ENCODE measurements at regions not wholly inside any gene's neighbourhood (a gene's known extent, or its start where the extent isn't known, plus 50 kb on each side); places are given as distances from the start of the nearest gene placed in this dataset.
"Not testable (repeated sequence)": the region's sequence is repeated elsewhere in the genome, so short reads cannot be mapped to it uniquely, and the experiment has no call there.

DNA sequence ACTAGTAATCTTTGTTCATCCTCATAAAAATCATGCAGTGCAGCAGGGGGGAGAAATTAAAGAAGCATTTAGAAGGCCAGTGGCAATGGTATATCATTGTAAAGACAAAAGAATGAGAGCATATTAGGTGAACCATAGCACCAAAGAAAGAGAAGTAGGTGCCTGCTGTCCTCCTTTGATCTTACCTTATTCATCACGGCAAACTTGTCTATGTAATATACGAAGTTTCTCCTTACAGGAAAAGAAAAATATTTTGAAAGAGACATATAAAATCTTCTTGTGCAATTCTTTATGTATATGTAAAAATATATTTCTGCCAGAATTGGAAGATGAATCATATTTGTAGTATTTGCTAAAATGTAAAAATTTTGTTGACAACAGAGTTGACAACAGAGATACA is 411.3 kb upstream of the ARRDC3 start:
- Histone ChIP-seq H3K36me3 (ENCODE audit: insufficient read depth, low read length) (no peaks in the 10 kb centered on the region), H3K9ac (ENCODE audit: low read length) (no peak overlapping the region), H3K9me3 (ENCODE audit: low read length) (no peaks in the 10 kb centered on the region), H3K4me3 (ENCODE audit: low read depth in 1 of 2, low read length in 2 of 2) (no peak overlapping the region), H3K27ac (ENCODE audit: low read depth, low read length) (no peak overlapping the region), H3K4me1 (ENCODE audit: insufficient read depth, low read length) (no peaks in the 10 kb centered on the region), H3K27me3 (ENCODE audit: control insufficient read depth in 1 of 2, insufficient read depth in 2 of 2, low read length in 2 of 2) (no peaks in the 10 kb centered on the region)

GRCh38 chr5:91787718-91788117 is 404.6 kb upstream of the ARRDC3 start:
- Histone ChIP-seq H3K36me3 (ENCODE audit: insufficient read depth, low read length) (no peaks in the 10 kb centered on the region), H3K27me3 (ENCODE audit: control insufficient read depth in 1 of 2, insufficient read depth in 2 of 2, low read length in 2 of 2) (no peaks in the 10 kb centered on the region), H3K4me3 (ENCODE audit: low read depth in 1 of 2, low read length in 2 of 2) (no peak overlapping the region), H3K9ac (ENCODE audit: low read length) (no peak overlapping the region), H3K27ac (ENCODE audit: low read depth, low read length) (no peak overlapping the region), H3K9me3 (ENCODE audit: low read length) (no peaks in the 10 kb centered on the region), H3K4me1 (ENCODE audit: insufficient read depth, low read length) (no peaks in the 10 kb centered on the region)

DNA sequence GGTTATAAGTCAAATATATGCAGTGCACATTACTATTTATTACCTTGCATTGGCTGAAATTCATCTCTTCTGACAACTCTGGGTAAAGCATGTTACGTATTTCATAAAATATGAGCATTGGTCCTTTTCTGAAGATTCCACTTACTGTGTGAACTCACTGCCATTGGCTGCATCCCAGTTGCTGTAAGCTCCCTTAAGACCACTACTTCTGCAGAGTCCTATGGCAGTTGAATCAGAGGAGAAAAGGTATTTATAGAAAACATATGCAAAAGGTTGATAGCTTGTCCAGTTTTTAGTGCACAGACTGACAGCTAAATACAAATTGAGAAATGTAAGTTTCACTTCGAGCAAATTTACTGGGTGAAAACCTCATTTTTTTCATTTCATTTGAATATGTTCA is 394.6 kb upstream of the ARRDC3 start:
- no peaks in the 10 kb centered on the region for H3K27me3 ChIP-seq (ENCODE audit: control insufficient read depth in 1 of 2, insufficient read depth in 2 of 2, low read length in 2 of 2)
- no peak overlapping the region for H3K9ac ChIP-seq (ENCODE audit: low read length)
- no peaks in the 10 kb centered on the region for H3K36me3 ChIP-seq (ENCODE audit: insufficient read depth, low read length)
- H3K4me1 ChIP-seq (ENCODE audit: insufficient read depth, low read length), result no peaks in the 10 kb centered on the region
- H3K27ac ChIP-seq (ENCODE audit: low read depth, low read length), result no peak overlapping the region
- no peaks in the 10 kb centered on the region for H3K9me3 ChIP-seq (ENCODE audit: low read length)
- no peak overlapping the region for H3K4me3 ChIP-seq (ENCODE audit: low read depth in 1 of 2, low read length in 2 of 2)

DNA sequence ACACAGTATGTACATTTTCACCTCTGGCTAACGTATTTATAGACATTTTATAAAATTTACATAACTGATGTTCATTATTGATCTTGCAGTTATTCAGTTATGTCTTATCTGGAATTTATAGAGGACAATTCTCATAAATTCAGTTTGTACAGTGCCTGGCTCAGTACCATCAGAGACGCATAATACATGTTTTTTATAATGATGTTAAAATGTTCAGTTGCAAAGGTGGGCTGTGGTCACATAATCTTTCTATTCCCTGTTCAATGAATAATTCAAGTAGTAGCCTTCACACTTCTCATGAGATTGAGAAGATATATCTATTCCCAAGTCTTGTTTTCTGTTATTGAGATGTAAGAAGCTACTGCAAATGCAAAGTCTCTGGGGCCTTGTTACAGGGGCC is 393.1 kb upstream of the ARRDC3 start:
- H3K4me3 ChIP-seq (ENCODE audit: low read depth in 1 of 2, low read length in 2 of 2), result no peak overlapping the region
- H3K9ac ChIP-seq (ENCODE audit: low read length), result no peak overlapping the region
- H3K27ac ChIP-seq (ENCODE audit: low read depth, low read length), result no peak overlapping the region
- no peaks in the 10 kb centered on the region for H3K4me1 ChIP-seq (ENCODE audit: insufficient read depth, low read length)
- H3K36me3 ChIP-seq (ENCODE audit: insufficient read depth, low read length), result no peaks in the 10 kb centered on the region
- no peaks in the 10 kb centered on the region for H3K27me3 ChIP-seq (ENCODE audit: control insufficient read depth in 1 of 2, insufficient read depth in 2 of 2, low read length in 2 of 2)
- no peaks in the 10 kb centered on the region for H3K9me3 ChIP-seq (ENCODE audit: low read length)

GRCh38 chr5:91770400-91770799 is 387.3 kb upstream of the ARRDC3 start:
- no peak overlapping the region for H3K9ac ChIP-seq (ENCODE audit: low read length)
- H3K27me3 ChIP-seq (ENCODE audit: control insufficient read depth in 1 of 2, insufficient read depth in 2 of 2, low read length in 2 of 2), result no peaks in the 10 kb centered on the region
- no peak overlapping the region for H3K4me3 ChIP-seq (ENCODE audit: low read depth in 1 of 2, low read length in 2 of 2)
- H3K9me3 ChIP-seq (ENCODE audit: low read length), result no peaks in the 10 kb centered on the region
- no peaks in the 10 kb centered on the region for H3K36me3 ChIP-seq (ENCODE audit: insufficient read depth, low read length)
- H3K27ac ChIP-seq (ENCODE audit: low read depth, low read length), result no peak overlapping the region
- no peaks in the 10 kb centered on the region for H3K4me1 ChIP-seq (ENCODE audit: insufficient read depth, low read length)

- not testable (repeated sequence) for H3K9ac ChIP-seq (ENCODE audit: low read length); H3K27me3 ChIP-seq (ENCODE audit: control insufficient read depth in 1 of 2, insufficient read depth in 2 of 2, low read length in 2 of 2); H3K9me3 ChIP-seq (ENCODE audit: low read length); H3K27ac ChIP-seq (ENCODE audit: low read depth, low read length); H3K4me1 ChIP-seq (ENCODE audit: insufficient read depth, low read length); H3K36me3 ChIP-seq (ENCODE audit: insufficient read depth, low read length); H3K4me3 ChIP-seq (ENCODE audit: low read depth in 1 of 2, low read length in 2 of 2)
Measured at GRCh38 chr5:91757383-91757782, 374.3 kb upstream of the ARRDC3 start.

DNA sequence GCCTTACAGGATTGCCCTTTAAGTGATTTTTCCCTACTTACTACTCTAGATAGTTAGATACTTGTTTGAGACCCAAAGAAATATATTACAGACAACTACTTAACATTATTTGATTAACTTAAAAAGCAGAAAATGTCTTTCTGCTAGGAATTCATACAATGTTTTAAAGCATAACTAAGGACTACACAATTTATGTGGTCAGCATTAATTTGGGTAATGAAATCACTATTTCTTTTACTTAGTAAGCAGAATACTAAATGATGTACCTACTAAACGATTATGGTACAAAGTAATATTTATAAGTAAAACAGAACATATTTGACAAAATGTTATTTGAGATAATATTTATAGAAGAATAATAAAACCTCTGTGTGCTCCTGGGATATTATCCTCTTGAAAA is 371.9 kb upstream of the ARRDC3 start:
- H3K9me3 ChIP-seq (ENCODE audit: low read length), result no peaks in the 10 kb centered on the region
- H3K27me3 ChIP-seq (ENCODE audit: control insufficient read depth in 1 of 2, insufficient read depth in 2 of 2, low read length in 2 of 2), result no peaks in the 10 kb centered on the region
- H3K36me3 ChIP-seq (ENCODE audit: insufficient read depth, low read length), result no peaks in the 10 kb centered on the region
- H3K27ac ChIP-seq (ENCODE audit: low read depth, low read length), result no peak overlapping the region
- no peak overlapping the region for H3K4me3 ChIP-seq (ENCODE audit: low read depth in 1 of 2, low read length in 2 of 2)
- no peak overlapping the region for H3K9ac ChIP-seq (ENCODE audit: low read length)
- no peaks in the 10 kb centered on the region for H3K4me1 ChIP-seq (ENCODE audit: insufficient read depth, low read length)

DNA sequence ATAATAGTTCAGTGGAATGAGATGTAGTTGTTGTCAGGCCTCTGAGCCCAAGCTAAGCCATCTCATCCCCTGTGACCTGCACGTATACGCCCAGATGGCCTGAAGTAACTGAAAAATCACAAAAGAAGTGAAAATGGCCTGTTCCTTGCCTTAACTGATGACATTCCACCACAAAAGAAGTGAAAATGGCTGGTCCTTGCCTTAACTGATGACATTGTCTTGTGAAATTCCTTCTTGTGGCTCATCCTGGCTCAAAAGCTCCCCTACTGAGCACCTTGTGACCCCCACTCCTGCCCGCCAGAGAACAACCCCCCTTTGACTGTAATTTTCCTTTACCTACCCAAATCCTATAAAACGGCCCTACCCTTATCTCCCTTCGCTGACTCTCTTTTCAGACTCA is 361.4 kb upstream of the ARRDC3 start:
- not testable (repeated sequence) for H3K27me3 ChIP-seq (ENCODE audit: control insufficient read depth in 1 of 2, insufficient read depth in 2 of 2, low read length in 2 of 2); H3K9me3 ChIP-seq (ENCODE audit: low read length); H3K36me3 ChIP-seq (ENCODE audit: insufficient read depth, low read length); H3K4me1 ChIP-seq (ENCODE audit: insufficient read depth, low read length); H3K27ac ChIP-seq (ENCODE audit: low read depth, low read length); H3K4me3 ChIP-seq (ENCODE audit: low read depth in 1 of 2, low read length in 2 of 2); H3K9ac ChIP-seq (ENCODE audit: low read length)

DNA sequence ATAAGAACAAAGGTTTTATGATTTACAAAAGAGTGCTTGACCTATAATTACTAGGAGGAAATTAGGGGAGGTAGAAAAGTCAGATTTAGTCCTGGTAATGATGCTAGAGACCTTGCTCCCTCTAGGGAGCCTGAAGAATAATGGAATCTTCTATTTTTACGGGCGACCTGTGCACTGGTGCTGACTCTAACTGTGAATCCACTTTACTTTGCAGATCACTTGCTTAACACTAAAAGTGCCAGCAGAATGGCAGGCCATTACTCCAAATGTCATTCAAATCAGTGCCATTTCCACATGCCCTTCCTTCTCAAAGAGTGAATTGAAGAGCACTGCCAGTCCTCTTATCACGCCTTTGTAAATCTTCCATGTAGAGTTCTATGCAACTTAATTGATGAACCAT is 359.4 kb upstream of the ARRDC3 start:
- Histone ChIP-seq H3K4me1 (ENCODE audit: insufficient read depth, low read length) (no peaks in the 10 kb centered on the region), H3K9me3 (ENCODE audit: low read length) (no peaks in the 10 kb centered on the region), H3K27me3 (ENCODE audit: control insufficient read depth in 1 of 2, insufficient read depth in 2 of 2, low read length in 2 of 2) (no peaks in the 10 kb centered on the region)

GRCh38 chr5:91741764-91742505 is 358.8 kb upstream of the ARRDC3 start:
- H3K4me3 ChIP-seq (ENCODE audit: low read depth in 1 of 2, low read length in 2 of 2), result no peak overlapping the region
- H3K9me3 ChIP-seq (ENCODE audit: low read length), result no peaks in the 10 kb centered on the region
- no peaks in the 10 kb centered on the region for H3K4me1 ChIP-seq (ENCODE audit: insufficient read depth, low read length)
- H3K9ac ChIP-seq (ENCODE audit: low read length), result no peak overlapping the region
- no peaks in the 10 kb centered on the region for H3K27me3 ChIP-seq (ENCODE audit: control insufficient read depth in 1 of 2, insufficient read depth in 2 of 2, low read length in 2 of 2)
- no peaks in the 10 kb centered on the region for H3K36me3 ChIP-seq (ENCODE audit: insufficient read depth, low read length)
- H3K27ac ChIP-seq (ENCODE audit: low read depth, low read length), result no peak overlapping the region

More for the DNA sequence above, 359.4 kb upstream of the ARRDC3 start:
- Histone ChIP-seq H3K27ac (ENCODE audit: low read depth, low read length) (no peak overlapping the region), H3K4me3 (ENCODE audit: low read depth in 1 of 2, low read length in 2 of 2) (no peak overlapping the region), H3K36me3 (ENCODE audit: insufficient read depth, low read length) (no peaks in the 10 kb centered on the region), H3K9ac (ENCODE audit: low read length) (no peak overlapping the region)

DNA sequence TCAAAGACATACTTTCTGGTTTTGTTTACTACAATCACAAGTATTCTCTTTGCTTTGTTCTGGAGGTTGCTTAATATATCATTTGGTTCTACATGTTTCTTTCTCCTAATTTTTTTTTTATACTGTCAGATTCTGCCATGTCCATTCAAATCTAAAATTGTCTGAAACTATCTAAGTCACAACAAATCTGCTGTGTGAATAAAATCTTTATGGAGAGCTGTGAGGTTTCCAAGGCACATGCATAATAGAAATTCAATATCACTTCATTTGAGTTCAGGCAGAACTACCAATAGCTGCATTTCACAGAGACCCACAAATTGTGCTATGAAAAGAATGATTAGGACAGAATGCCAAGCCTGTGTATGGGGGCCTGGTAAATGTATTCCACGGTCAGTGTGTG is 346.9 kb upstream of the ARRDC3 start:
- Histone ChIP-seq H3K27me3 (ENCODE audit: control insufficient read depth in 1 of 2, insufficient read depth in 2 of 2, low read length in 2 of 2) (no peaks in the 10 kb centered on the region), H3K9ac (ENCODE audit: low read length) (no peak overlapping the region), H3K4me3 (ENCODE audit: low read depth in 1 of 2, low read length in 2 of 2) (no peak overlapping the region), H3K9me3 (ENCODE audit: low read length) (no peaks in the 10 kb centered on the region), H3K4me1 (ENCODE audit: insufficient read depth, low read length) (no peaks in the 10 kb centered on the region), H3K27ac (ENCODE audit: low read depth, low read length) (no peak overlapping the region), H3K36me3 (ENCODE audit: insufficient read depth, low read length) (no peaks in the 10 kb centered on the region)

DNA sequence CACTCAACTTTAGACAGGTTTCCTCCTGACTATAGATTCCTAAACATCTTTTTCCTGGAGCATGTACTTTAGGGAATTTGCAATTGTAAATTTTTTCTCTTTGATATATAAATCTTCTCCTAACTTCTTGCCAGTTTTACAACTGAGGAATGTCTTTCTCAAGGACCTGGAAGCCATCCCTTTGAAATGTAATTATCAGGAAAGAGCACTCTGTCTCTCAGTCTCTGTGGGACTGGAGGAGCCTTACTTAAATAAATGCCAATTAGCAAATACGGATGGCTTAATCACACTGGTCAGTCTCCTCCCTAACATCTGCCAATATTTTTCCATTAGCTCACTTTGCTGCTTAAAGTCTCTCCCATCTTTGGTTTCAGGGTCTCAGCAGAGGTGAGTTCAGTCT is 344.3 kb upstream of the ARRDC3 start:
- H3K36me3 ChIP-seq (ENCODE audit: insufficient read depth, low read length), result no peaks in the 10 kb centered on the region
- no peak overlapping the region for H3K9ac ChIP-seq (ENCODE audit: low read length)
- H3K9me3 ChIP-seq (ENCODE audit: low read length), result no peaks in the 10 kb centered on the region
- H3K4me3 ChIP-seq (ENCODE audit: low read depth in 1 of 2, low read length in 2 of 2), result no peak overlapping the region
- no peaks in the 10 kb centered on the region for H3K4me1 ChIP-seq (ENCODE audit: insufficient read depth, low read length)
- H3K27ac ChIP-seq (ENCODE audit: low read depth, low read length), result no peak overlapping the region
- H3K27me3 ChIP-seq (ENCODE audit: control insufficient read depth in 1 of 2, insufficient read depth in 2 of 2, low read length in 2 of 2), result no peaks in the 10 kb centered on the region

All from muscle layer of colon (tissue), 2 donors.